ENCODE measurements at regions not wholly inside any gene's neighbourhood (a gene's known extent, or its start where the extent isn't known, plus 50 kb on each side); places are given as distances from the start of the nearest gene placed in this dataset.

DNA sequence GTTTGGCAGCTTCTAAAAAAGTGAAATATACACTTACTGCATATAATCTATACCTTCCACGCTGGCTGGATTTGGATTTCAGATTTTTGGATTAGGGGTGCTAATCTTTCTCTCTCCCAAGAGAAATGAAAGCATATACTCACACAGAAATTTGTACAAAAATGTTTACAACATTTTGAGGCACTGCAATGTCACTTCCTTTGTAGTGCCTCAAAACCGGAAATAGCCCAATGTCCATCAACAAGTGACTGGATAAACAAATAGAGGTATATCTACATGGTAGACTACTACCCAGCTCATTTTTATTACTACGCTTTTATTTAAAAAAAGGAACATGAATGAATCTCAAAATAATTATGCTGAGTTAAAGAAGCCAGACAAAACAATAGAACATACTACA lies 74.0 kb upstream of the MIER3 start:
- H3K4me3 ChIP-seq (ENCODE audit: low read depth, low read length) = no peak overlapping the region
- TF ChIP-seq, protein P1, sequence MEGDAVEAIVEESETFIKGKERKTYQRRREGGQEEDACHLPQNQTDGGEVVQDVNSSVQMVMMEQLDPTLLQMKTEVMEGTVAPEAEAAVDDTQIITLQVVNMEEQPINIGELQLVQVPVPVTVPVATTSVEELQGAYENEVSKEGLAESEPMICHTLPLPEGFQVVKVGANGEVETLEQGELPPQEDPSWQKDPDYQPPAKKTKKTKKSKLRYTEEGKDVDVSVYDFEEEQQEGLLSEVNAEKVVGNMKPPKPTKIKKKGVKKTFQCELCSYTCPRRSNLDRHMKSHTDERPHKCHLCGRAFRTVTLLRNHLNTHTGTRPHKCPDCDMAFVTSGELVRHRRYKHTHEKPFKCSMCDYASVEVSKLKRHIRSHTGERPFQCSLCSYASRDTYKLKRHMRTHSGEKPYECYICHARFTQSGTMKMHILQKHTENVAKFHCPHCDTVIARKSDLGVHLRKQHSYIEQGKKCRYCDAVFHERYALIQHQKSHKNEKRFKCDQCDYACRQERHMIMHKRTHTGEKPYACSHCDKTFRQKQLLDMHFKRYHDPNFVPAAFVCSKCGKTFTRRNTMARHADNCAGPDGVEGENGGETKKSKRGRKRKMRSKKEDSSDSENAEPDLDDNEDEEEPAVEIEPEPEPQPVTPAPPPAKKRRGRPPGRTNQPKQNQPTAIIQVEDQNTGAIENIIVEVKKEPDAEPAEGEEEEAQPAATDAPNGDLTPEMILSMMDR (IDR thresholded peaks at IDR 0.05; ENCODE audit: control insufficient read depth, extremely low read depth, insufficient read depth) = no peak
- DNase-seq (ENCODE audit: low read depth) = no peak

DNA sequence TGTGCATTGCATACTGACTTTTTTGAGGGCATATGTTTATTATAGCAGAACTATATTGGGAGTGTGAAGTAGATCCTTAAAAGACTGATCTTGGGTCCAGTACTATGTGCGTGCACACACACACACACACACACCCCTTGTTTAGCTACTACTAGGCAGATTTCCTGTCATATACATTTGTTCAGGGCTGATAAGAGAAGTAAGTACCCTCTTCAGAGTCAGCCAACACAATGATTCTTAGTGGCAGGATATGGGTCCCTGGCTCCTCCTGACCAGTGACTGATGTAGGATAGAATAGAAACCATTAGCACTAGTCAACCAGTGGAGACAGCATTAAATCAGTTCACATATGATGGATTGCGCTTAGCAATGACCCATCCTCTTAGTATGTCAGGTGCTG lies 76.2 kb upstream of the MIER3 start:
- no peak overlapping the region for H3K4me3 ChIP-seq (ENCODE audit: low read depth, low read length)
- DNase-seq (ENCODE audit: low read depth) = no peak
- TF ChIP-seq, protein P1 (IDR thresholded peaks at IDR 0.05; ENCODE audit: control insufficient read depth, extremely low read depth, insufficient read depth) = no peak

DNA sequence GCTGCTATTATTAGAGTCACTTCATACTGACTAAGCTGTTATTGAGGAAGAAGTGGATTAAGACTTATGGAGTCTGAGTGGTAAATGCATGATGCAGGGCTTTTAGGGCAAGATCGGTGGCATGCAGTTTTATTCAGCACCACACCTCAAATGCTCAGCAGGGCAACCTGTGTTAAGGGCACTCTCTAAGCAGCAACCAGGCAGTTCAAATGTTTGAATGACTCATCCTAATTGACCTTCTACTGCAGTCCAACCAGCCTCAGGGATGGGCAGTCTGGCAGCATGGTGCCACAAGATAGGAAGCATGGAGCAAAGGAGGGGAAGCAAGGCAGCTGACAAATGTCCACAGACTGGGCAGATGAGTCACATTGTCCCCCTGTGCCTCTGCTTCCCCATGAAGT lies 80.2 kb upstream of the MIER3 start:
- no peak overlapping the region for H3K4me3 ChIP-seq (ENCODE audit: low read depth, low read length)
- TF ChIP-seq, protein P1 (IDR thresholded peaks at IDR 0.05; ENCODE audit: control insufficient read depth, extremely low read depth, insufficient read depth) = no peak
- DNase-seq (ENCODE audit: low read depth) = no peak

- DNase-seq (ENCODE audit: low read depth) = no peak
- H3K4me3 ChIP-seq (ENCODE audit: low read depth, low read length) = no peak overlapping the region
- TF ChIP-seq, protein P1 (IDR thresholded peaks at IDR 0.05; ENCODE audit: control insufficient read depth, extremely low read depth, insufficient read depth) = no peak
These were observed 81.2 kb upstream of the MIER3 start for GRCh38 chr5:57033103-57033502.

GRCh38 chr5:57033503-57033902 lies 81.6 kb upstream of the MIER3 start:
- no peak overlapping the region for H3K4me3 ChIP-seq (ENCODE audit: low read depth, low read length)
- TF ChIP-seq, protein P1 (IDR thresholded peaks at IDR 0.05; ENCODE audit: control insufficient read depth, extremely low read depth, insufficient read depth) = no peak
- DNase-seq (ENCODE audit: low read depth) = no peak

GRCh38 chr5:57034201-57034916 lies 82.4 kb upstream of the MIER3 start:
- H3K4me3 ChIP-seq (ENCODE audit: low read depth, low read length) = no peak overlapping the region
- TF ChIP-seq, protein P1 (IDR thresholded peaks at IDR 0.05; ENCODE audit: control insufficient read depth, extremely low read depth, insufficient read depth) = no peak
- no peak for DNase-seq (ENCODE audit: low read depth)

GRCh38 chr5:57035955-57036354 lies 84.0 kb upstream of the MIER3 start:
- H3K4me3 ChIP-seq (ENCODE audit: low read depth, low read length) = no peak overlapping the region
- TF ChIP-seq, protein P1 (IDR thresholded peaks at IDR 0.05; ENCODE audit: control insufficient read depth, extremely low read depth, insufficient read depth) = no peak
- no peak for DNase-seq (ENCODE audit: low read depth)

All from LNCaP clone FGC (cell line).